ENCODE measurements at regions not wholly inside any gene's neighbourhood (a gene's known extent, or its start where the extent isn't known, plus 50 kb on each side); places are given as distances from the start of the nearest gene placed in this dataset.

- no peak for DNase-seq (ENCODE audit: low read depth, low spot score)
- no peak for TF ChIP-seq CTCF (optimal IDR thresholded peaks at IDR 0.05 in 1 of 3, IDR thresholded peaks at IDR 0.05 in 1 of 3, conservative IDR thresholded peaks at IDR 0.05 in 1 of 3; ENCODE audit: extremely low read depth in 1 of 3, insufficient read depth in 2 of 3, low read length in 3 of 3)
- TF ChIP-seq EZH2 (IDR thresholded peaks at IDR 0.05; ENCODE audit: low read length): no peak
- H3K4me1 ChIP-seq (ENCODE audit: control insufficient read depth, extremely low read depth, insufficient read depth, low read length): peaks cover 15% of the 10 kb centered on the region
- no peak overlapping the region for H2AFZ ChIP-seq (ENCODE audit: control insufficient read depth, low read length)
- H3K27me3 ChIP-seq (ENCODE audit: control insufficient read depth, extremely low read depth, insufficient read depth, low read length): no peaks in the 10 kb centered on the region
- dilution Hi-C loops (cut with MboI; ENCODE audit: extremely low pct_ligation_motif_present, low sequenced_read_pairs): no loop called here
- no peak overlapping the region for H3K4me2 ChIP-seq (ENCODE audit: control insufficient read depth, extremely low read depth, insufficient read depth, low read depth, low read length)
- no peaks in the 10 kb centered on the region for H3K79me2 ChIP-seq (ENCODE audit: control insufficient read depth, insufficient read depth, low read length)
- H3K36me3 ChIP-seq (ENCODE audit: control insufficient read depth in 2 of 2, extremely low read depth in 1 of 2, insufficient read depth in 2 of 2, low read length in 2 of 2): no peaks in the 10 kb centered on the region
- H3K27ac ChIP-seq (ENCODE audit: control insufficient read depth, insufficient read depth, low read length): no peak overlapping the region
- H4K20me1 ChIP-seq (ENCODE audit: control insufficient read depth, extremely low read depth, insufficient read depth, low read length): no peaks in the 10 kb centered on the region
- FAIRE-seq: no peak
- H3K9me3 ChIP-seq (ENCODE audit: control insufficient read depth, low read depth, low read length): no peaks in the 10 kb centered on the region
- no peaks in the 10 kb centered on the region for H3K9me1 ChIP-seq (ENCODE audit: control insufficient read depth, extremely low read depth, insufficient read depth, low read length)
- H3K4me3 ChIP-seq (ENCODE audit: control insufficient read depth in 2 of 3, extremely low read depth in 1 of 3, insufficient read depth in 2 of 3, low read depth in 1 of 3, low read length in 3 of 3): no peak overlapping the region
- no peak overlapping the region for H3K9ac ChIP-seq (ENCODE audit: control insufficient read depth, extremely low read depth, insufficient read depth, low read length)
Observed at GRCh38 chr10:44012921-44013320, 364.2 kb upstream of the ZNF32 start.

- DNase-seq (ENCODE audit: low read depth, low spot score): no peak
- Histone ChIP-seq H3K36me3 (ENCODE audit: control insufficient read depth in 2 of 2, extremely low read depth in 1 of 2, insufficient read depth in 2 of 2, low read length in 2 of 2) (no peaks in the 10 kb centered on the region), H4K20me1 (ENCODE audit: control insufficient read depth, extremely low read depth, insufficient read depth, low read length) (no peaks in the 10 kb centered on the region), H3K27me3 (ENCODE audit: control insufficient read depth, extremely low read depth, insufficient read depth, low read length) (no peaks in the 10 kb centered on the region), H3K4me3 (ENCODE audit: control insufficient read depth in 2 of 3, extremely low read depth in 1 of 3, insufficient read depth in 2 of 3, low read depth in 1 of 3, low read length in 3 of 3) (no peak overlapping the region), H3K4me1 (ENCODE audit: control insufficient read depth, extremely low read depth, insufficient read depth, low read length) (peaks cover 13% of the 10 kb centered on the region), H3K9me3 (ENCODE audit: control insufficient read depth, low read depth, low read length) (no peaks in the 10 kb centered on the region), H3K9ac (ENCODE audit: control insufficient read depth, extremely low read depth, insufficient read depth, low read length) (no peak overlapping the region), H3K27ac (ENCODE audit: control insufficient read depth, insufficient read depth, low read length) (peak overlapping the region; percentile 15), H3K4me2 (ENCODE audit: control insufficient read depth, extremely low read depth, insufficient read depth, low read depth, low read length) (no peak overlapping the region), H3K9me1 (ENCODE audit: control insufficient read depth, extremely low read depth, insufficient read depth, low read length) (no peaks in the 10 kb centered on the region), H3K79me2 (ENCODE audit: control insufficient read depth, insufficient read depth, low read length) (no peaks in the 10 kb centered on the region), H2AFZ (ENCODE audit: control insufficient read depth, low read length) (no peak overlapping the region)
- dilution Hi-C loops (cut with MboI; ENCODE audit: extremely low pct_ligation_motif_present, low sequenced_read_pairs): no loop called here
- TF ChIP-seq EZH2 (IDR thresholded peaks at IDR 0.05; ENCODE audit: low read length) (no peak), CTCF (optimal IDR thresholded peaks at IDR 0.05 in 1 of 3, IDR thresholded peaks at IDR 0.05 in 1 of 3, conservative IDR thresholded peaks at IDR 0.05 in 1 of 3; ENCODE audit: extremely low read depth in 1 of 3, insufficient read depth in 2 of 3, low read length in 3 of 3) (no peak)
- no peak for FAIRE-seq
Observed at GRCh38 chr10:44011603-44011981, 362.9 kb upstream of the ZNF32 start.
